WTC11 (cell line): ENCODE measurements at regions not wholly inside any gene's neighbourhood (a gene's known extent, or its start where the extent isn't known, plus 50 kb on each side); places are given as distances from the start of the nearest gene placed in this dataset.
A peak's percentile ranks its signal among the peaks of the same experiment; 100 is the strongest.

Source experiments
- ATAC-seq: fragments of 200-7000 bp; cut with Tn5 transposase; 2 replicates; pipeline ENCODE4 v1.10.0; 2021; ENCODE audit warnings: mild to moderate bottlenecking, moderate library complexity
- CTCF ChIA-PET: fragments of 300-600 bp; sonication (Branson Sonifier 250); formaldehyde crosslinking; loops from one replicate; lab custom pipeline; 2021; ENCODE audit warnings: antibody characterized with exemption; lab: Charles Lee
- POLR2A ChIA-PET: fragments of 350-600 bp; sonication (Branson Sonifier 250); formaldehyde crosslinking; loops from one replicate; lab custom pipeline; 2021; ENCODE audit warnings: antibody characterized with exemption; lab: Charles Lee
- DNase-seq: peaks from one replicate; pipeline ENCODE4 v3.0.0; 2021; ENCODE audit warnings: low spot score
- H3K27ac Mint-ChIP-seq: 2 replicates; pipeline ENCODE4 v1.8.0; 2021; ENCODE audit warnings: mixed read lengths
- H3K27me3 Mint-ChIP-seq: 2 replicates; pipeline ENCODE4 v1.8.0; 2021; ENCODE audit warnings: low read depth, mild to moderate bottlenecking, moderate library complexity, mixed read lengths
- H3K36me3 Mint-ChIP-seq: 2 replicates; pipeline ENCODE4 v1.8.0; 2021; ENCODE audit warnings: mixed read lengths
- H3K4me1 Mint-ChIP-seq: 2 replicates; pipeline ENCODE4 v1.8.0; 2022; ENCODE audit warnings: mixed read lengths
- H3K4me3 Mint-ChIP-seq: 2 replicates; pipeline ENCODE4 v1.8.0; 2021; ENCODE audit warnings: mild to moderate bottlenecking, moderate library complexity, mixed read lengths
- H3K9me3 Mint-ChIP-seq: 2 replicates; pipeline ENCODE4 v1.8.0; 2021; ENCODE audit warnings: mixed read lengths
- ESRRA ChIP-seq: sonication (generic); formaldehyde crosslinking; IDR thresholded peaks from 2 replicates; pipeline ENCODE4 v1.8.1; 2022; ENCODE audit warnings: mild to moderate bottlenecking, missing genetic modification reagents, borderline replicate concordance
- GABPB1 ChIP-seq: sonication (generic); formaldehyde crosslinking; IDR thresholded peaks from 2 replicates; pipeline ENCODE4 v1.8.1; 2023; ENCODE audit warnings: mild to moderate bottlenecking, missing genetic modification reagents
- MXD4 ChIP-seq: fragments of 250-450 bp; sonication (Bioruptor Pico); IDR thresholded peaks from 2 replicates; pipeline ENCODE4 v1.8.0; 2021; ENCODE audit warnings: mild to moderate bottlenecking, moderate library complexity, borderline replicate concordance
- OVOL2 ChIP-seq: fragments of 250-450 bp; sonication (Bioruptor Pico); IDR thresholded peaks from 2 replicates; pipeline ENCODE4 v1.9.0; 2021; ENCODE audit warnings: mild to moderate bottlenecking, borderline replicate concordance
- PREB ChIP-seq: sonication (generic); formaldehyde crosslinking; IDR thresholded peaks from 2 replicates; pipeline ENCODE4 v1.8.1; 2022; ENCODE audit warnings: mild to moderate bottlenecking, missing genetic modification reagents, moderate library complexity, borderline replicate concordance
- PRRX2 ChIP-seq: fragments of 250-450 bp; sonication (Bioruptor Pico); IDR thresholded peaks from 2 replicates; pipeline ENCODE4 v1.8.0; 2021; ENCODE audit warnings: mild to moderate bottlenecking
- TP53 ChIP-seq: sonication (generic); formaldehyde crosslinking; IDR thresholded peaks from 2 replicates; pipeline ENCODE4 v1.8.1; 2023; ENCODE audit warnings: mild to moderate bottlenecking, missing genetic modification reagents
- USF2 ChIP-seq: sonication (generic); formaldehyde crosslinking; IDR thresholded peaks from 2 replicates; pipeline ENCODE4 v1.8.1; 2023; ENCODE audit warnings: mild to moderate bottlenecking, missing genetic modification reagents, moderate library complexity
- ZNF232 ChIP-seq: sonication (generic); formaldehyde crosslinking; IDR thresholded peaks from 2 replicates; pipeline ENCODE4 v1.8.0; 2022; ENCODE audit warnings: mild to moderate bottlenecking, missing genetic modification reagents
- ZNF317 ChIP-seq: sonication (generic); formaldehyde crosslinking; IDR thresholded peaks from 2 replicates; pipeline ENCODE4 v1.8.1; 2023; ENCODE audit warnings: low read depth, mild to moderate bottlenecking, moderate library complexity, missing genetic modification reagents, borderline replicate concordance
- ZNF512 ChIP-seq: sonication (generic); formaldehyde crosslinking; IDR thresholded peaks from 2 replicates; pipeline ENCODE4 v1.8.1; 2022; ENCODE audit warnings: missing genetic modification reagents, borderline replicate concordance
- TF ChIP-seq, protein P1 (sequence below): sonication (generic); formaldehyde crosslinking; IDR thresholded peaks from 2 replicates; pipeline ENCODE4 v1.8.0; 2023; ENCODE audit warnings: missing genetic modification reagents
- TF ChIP-seq, protein P2 (sequence below): fragments of 250-450 bp; sonication (Bioruptor Pico); IDR thresholded peaks from 2 replicates; pipeline ENCODE4 v1.8.0; 2021; ENCODE audit warnings: mild to moderate bottlenecking
- TF ChIP-seq, protein P3 (sequence below): fragments of 200-600 bp; IDR thresholded peaks from 2 replicates; pipeline ENCODE4 v1.8.0; 2022; ENCODE audit warnings: antibody characterized with exemption

GRCh38 chr5:21665524-21665923, 1187.6 kb downstream of the CDH12 start (continued):
- TF ChIP-seq, protein P1, sequence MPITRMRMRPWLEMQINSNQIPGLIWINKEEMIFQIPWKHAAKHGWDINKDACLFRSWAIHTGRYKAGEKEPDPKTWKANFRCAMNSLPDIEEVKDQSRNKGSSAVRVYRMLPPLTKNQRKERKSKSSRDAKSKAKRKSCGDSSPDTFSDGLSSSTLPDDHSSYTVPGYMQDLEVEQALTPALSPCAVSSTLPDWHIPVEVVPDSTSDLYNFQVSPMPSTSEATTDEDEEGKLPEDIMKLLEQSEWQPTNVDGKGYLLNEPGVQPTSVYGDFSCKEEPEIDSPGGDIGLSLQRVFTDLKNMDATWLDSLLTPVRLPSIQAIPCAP (CRISPR knock-in tag) = no peak
- TF ChIP-seq USF2 (CRISPR knock-in tag) = no peak
- no peak for TF ChIP-seq MXD4 (CRISPR knock-in tag)
- TF ChIP-seq, protein P2, sequence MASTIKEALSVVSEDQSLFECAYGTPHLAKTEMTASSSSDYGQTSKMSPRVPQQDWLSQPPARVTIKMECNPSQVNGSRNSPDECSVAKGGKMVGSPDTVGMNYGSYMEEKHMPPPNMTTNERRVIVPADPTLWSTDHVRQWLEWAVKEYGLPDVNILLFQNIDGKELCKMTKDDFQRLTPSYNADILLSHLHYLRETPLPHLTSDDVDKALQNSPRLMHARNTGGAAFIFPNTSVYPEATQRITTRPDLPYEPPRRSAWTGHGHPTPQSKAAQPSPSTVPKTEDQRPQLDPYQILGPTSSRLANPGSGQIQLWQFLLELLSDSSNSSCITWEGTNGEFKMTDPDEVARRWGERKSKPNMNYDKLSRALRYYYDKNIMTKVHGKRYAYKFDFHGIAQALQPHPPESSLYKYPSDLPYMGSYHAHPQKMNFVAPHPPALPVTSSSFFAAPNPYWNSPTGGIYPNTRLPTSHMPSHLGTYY = no peak
- TF ChIP-seq ESRRA (CRISPR knock-in tag) = no peak
- no peak for TF ChIP-seq ZNF512 (CRISPR knock-in tag)
- TF ChIP-seq ZNF232 (CRISPR knock-in tag) = no peak

- H3K27ac Mint-ChIP-seq = no peak overlapping the region
- CTCF ChIA-PET = interaction anchor here (0.9 kb wide), 1 partner anchor 9 kb away, joined by 4 read pairs; no protein-coding TSS in a partner anchor
- DNase-seq = peak; percentile 64
- H3K4me3 Mint-ChIP-seq = no peak overlapping the region
- POLR2A ChIA-PET = no interaction called here
- H3K36me3 Mint-ChIP-seq = peaks cover 23% of the 10 kb centered on the region
- H3K9me3 Mint-ChIP-seq = peaks cover 44% of the 10 kb centered on the region
- H3K27me3 Mint-ChIP-seq = no peaks in the 10 kb centered on the region
- peaks cover 6% of the 10 kb centered on the region for H3K4me1 Mint-ChIP-seq
- ATAC-seq = peak; percentile 67
- no peak for TF ChIP-seq OVOL2
- TF ChIP-seq ZNF317 (CRISPR knock-in tag) = peak; percentile 90
- TF ChIP-seq, protein P3, sequence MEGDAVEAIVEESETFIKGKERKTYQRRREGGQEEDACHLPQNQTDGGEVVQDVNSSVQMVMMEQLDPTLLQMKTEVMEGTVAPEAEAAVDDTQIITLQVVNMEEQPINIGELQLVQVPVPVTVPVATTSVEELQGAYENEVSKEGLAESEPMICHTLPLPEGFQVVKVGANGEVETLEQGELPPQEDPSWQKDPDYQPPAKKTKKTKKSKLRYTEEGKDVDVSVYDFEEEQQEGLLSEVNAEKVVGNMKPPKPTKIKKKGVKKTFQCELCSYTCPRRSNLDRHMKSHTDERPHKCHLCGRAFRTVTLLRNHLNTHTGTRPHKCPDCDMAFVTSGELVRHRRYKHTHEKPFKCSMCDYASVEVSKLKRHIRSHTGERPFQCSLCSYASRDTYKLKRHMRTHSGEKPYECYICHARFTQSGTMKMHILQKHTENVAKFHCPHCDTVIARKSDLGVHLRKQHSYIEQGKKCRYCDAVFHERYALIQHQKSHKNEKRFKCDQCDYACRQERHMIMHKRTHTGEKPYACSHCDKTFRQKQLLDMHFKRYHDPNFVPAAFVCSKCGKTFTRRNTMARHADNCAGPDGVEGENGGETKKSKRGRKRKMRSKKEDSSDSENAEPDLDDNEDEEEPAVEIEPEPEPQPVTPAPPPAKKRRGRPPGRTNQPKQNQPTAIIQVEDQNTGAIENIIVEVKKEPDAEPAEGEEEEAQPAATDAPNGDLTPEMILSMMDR = peak; percentile 55
- peak; percentile 89 for TF ChIP-seq GABPB1 (CRISPR knock-in tag)
These were observed 1190.1 kb downstream of the CDH12 start for GRCh38 chr5:21663082-21663481.

DNA sequence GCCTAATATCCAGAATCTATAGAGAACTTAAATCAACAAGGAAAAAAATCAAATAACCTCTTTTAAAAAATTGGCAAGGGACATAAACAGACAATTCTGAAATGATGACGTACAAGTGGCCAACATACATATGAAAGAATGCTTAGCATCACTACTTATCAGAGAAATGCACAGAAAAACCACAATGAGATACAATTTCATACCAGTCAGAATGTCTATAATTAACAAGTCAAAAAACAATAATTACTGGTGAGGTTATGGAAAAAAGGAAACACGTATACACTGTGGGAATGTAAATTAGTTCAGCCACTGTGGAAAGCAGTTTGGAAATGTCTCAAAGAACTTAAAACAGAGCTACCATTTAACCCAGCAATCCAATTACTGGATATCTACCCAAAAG, 1192.0 kb downstream of the CDH12 start:
- POLR2A ChIA-PET = no interaction called here
- peaks cover 6% of the 10 kb centered on the region for H3K4me1 Mint-ChIP-seq
- no peak for TF ChIP-seq PREB
- TF ChIP-seq TP53 = no peak
- no peak for TF ChIP-seq PRRX2
- TF ChIP-seq, all 79 proteins: peak for 0
- CTCF ChIA-PET = no interaction called here
- no peak overlapping the region for H3K27ac Mint-ChIP-seq
- H3K4me3 Mint-ChIP-seq = no peak overlapping the region
- peaks cover 23% of the 10 kb centered on the region for H3K36me3 Mint-ChIP-seq
- H3K9me3 Mint-ChIP-seq = peaks cover 44% of the 10 kb centered on the region
- no peaks in the 10 kb centered on the region for H3K27me3 Mint-ChIP-seq
- DNase-seq (no peak), ATAC-seq (no peak)
